ENCODE measurements at regions not wholly inside any gene's neighbourhood (a gene's known extent, or its start where the extent isn't known, plus 50 kb on each side); places are given as distances from the start of the nearest gene placed in this dataset.
"Not testable (repeated sequence)": the region's sequence is repeated elsewhere in the genome, so short reads cannot be mapped to it uniquely, and the experiment has no call there.

DNA sequence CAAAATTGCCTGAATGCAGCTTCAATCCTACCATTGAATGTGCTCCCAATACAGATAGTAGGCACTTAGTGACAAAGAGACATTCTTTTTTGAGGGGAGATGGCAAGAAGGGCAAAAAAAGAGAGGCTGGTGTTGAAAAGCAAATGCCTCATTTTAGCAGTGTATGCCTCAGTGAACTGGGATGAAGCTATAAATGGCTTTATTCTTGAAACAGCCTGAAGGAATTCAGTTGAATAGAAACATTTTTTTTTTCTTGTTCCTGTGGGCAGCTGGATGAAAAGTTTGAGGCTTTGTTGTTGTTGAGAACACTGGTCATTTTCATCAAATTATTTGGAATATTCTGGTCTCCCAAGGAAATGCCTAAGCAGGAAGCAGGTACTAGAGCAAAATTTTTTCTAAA is 228.9 kb downstream of the RNF144A start:
- peak; percentile 51 for DNase-seq (ENCODE audit: low spot score)

DNA sequence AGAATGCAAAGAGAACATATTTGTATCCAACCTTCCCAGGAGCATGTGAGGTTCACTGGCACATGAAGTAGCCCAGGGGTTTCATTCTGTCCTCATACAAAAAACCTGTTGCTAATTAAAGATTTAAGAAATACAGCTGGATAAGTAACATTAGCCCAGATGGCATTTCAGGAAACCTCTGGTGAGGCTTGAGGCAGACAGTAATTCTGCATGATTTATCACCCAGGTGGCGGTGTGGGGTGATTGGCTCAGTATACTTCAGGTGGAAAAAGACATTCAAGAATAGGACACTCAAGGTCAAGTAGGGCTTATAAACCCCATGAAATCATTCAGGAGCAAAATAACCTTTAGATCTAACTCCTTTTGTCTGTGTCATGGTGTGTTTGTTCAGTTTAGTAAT is 237.4 kb downstream of the RNF144A start:
- no peak for DNase-seq (ENCODE audit: low spot score)

DNA sequence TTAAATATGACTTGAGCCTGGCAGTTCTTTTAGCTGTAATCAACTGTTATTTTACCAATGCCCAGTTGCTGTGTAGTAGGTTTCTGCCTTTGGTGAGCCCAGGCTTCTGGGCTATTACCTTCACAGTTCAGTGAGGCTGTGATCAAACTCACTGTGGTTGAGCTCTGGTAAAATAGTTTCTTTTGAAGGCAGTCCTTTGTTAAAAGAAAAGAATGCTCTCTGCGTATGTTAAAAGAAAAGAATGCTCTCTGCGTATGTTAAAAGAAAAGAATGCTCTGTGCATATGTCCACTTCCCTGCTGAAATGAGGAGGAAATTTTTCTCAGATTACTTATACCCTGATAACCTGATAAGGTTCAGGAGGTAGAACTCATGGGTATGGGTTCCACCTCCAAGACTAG is 244.3 kb downstream of the RNF144A start:
- no peak for DNase-seq (ENCODE audit: low spot score)

DNA sequence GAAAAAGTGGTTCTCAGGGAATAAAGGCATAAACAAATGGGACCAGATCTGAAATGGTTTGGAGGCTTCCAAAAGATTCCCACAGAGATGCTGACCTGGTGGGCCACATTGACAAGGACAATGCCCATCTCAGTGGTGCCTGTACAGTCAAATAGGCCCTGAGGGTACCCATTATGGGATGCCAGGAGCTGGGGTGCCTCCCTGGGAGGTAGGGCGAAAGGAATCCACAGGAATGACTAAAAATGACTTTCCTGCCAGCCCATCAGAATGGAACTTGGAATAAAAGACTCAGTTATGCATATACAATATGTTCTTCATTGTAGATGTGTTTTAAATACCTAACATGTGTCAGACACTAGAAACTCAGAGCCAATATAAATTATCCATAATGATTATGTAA is 248.5 kb downstream of the RNF144A start:
- no peak for DNase-seq (ENCODE audit: low spot score)

DNA sequence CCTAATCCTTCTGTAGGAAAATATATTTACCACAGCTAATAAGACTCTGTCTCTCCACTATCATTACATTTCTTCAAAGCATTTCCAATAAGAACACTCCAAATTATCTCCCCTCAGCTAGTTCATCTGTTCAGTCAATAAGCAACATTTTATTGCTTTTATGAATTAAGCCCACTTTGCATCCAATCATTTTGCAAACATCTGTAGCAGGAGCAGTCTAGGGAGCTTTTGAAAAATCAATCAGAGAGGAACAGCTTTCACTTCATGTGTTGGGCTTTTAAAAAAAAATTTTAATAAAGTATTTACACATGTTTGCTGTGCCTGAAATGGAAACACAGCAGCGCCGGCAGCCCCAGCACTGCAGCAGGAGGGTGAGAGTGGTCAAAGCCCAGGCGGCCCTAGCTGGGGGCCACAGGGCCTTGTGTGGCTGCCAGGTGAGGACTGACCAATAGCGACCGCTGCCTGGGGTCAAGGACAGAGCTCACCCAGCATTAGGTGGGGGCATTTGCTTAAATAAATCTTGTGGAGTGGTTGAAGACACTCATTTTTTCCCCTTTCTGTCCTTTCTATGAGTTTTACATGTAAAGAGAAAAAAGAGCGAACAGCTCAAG is 250.7 kb downstream of the RNF144A start:
- DNase-seq (ENCODE audit: low spot score): no peak

DNA sequence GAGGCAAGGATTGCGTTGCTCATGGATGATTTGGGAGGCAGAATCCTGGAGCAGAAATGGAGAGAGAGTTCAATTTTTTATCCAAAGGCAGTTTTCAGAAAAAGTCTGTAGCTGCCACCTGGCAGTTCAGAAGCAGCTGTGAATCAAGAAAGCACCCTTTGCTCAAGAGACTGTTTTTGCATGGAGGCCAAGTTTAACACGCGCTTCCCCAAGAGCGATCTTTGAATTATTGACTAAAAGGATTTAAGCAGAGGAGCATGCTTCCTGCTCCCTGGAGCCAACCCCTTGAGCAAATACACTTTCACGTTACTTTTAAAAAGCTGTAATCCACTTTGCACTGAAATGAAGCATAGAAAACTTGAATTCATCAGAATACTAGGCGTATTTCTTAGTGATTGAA is 252.4 kb downstream of the RNF144A start:
- DNase-seq (ENCODE audit: low spot score): no peak

DNA sequence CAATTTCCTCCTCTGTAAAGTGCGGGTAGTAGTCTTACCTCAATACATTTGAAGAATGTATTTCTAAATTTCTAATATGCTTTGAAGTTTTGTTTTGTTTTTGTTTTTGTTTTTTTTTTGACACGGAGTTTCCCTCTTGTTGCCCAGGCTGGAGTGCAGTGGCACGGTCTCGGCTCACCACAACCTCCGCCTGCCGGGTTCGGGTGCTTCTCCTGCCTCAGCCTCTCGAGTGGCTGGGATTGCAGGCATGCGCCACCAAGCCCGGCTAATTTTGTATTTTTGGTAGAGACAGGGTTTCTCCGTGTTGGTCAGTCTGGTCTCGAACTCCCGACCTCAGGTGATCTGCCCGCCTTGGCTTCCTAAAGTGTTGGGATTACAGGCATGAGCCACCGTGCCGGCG is 261.8 kb downstream of the RNF144A start:
- DNase-seq (ENCODE audit: low spot score): not testable (repeated sequence)

DNA sequence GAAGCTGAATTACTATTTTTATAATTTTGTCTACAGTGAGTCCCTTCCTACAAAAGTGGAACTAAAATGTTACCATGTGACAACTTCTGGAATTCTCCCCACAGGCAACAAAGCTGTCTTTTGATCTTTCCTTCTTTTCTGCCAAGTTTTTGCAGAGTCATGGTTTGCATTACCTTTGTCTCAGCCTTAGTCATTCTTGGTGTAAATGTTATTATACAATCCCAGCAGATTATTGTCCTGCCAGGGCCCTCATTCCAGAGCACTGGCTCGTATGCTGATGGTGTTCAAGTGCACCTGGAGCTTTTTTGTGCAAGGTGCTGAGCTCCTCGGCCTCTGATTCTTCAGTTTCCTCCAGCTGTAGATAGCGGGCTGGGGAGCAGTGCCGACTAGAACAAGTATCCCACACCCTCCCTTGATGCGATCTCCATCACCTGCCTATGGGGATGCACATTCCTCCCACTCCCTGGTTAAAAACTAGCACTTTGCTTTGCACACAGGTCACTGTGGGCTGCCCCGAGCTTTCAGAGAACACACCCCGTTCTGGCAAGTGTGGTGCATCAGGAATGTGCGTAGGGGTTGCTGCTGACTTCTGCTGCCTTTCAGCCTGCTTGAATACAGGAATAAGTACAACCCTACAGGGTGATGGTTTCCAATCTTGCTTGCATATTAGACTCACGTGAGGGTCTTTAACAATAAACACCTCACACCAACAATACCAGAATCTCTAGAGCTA is 263.6 kb downstream of the RNF144A start:
- DNase-seq (ENCODE audit: low spot score): peak; percentile 79

DNA sequence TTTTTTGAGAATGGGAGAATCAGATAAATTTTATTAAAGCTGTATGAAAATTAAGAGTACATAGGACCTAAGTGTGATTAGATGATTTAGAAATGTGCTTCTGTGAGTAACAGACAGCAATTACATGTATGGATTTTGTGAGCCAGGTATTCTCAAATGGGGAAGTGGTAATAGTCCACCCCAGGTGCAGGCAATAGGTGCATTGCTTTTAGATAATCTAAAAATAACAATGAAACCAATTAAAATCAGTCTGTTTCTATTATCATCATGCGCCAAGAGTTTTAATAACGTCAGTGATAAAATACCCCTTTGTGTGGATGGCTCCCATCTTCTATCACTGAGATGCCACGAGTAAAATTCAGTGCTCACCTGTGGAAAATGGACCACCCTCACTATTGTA is 265.3 kb downstream of the RNF144A start:
- DNase-seq (ENCODE audit: low spot score): no peak

DNA sequence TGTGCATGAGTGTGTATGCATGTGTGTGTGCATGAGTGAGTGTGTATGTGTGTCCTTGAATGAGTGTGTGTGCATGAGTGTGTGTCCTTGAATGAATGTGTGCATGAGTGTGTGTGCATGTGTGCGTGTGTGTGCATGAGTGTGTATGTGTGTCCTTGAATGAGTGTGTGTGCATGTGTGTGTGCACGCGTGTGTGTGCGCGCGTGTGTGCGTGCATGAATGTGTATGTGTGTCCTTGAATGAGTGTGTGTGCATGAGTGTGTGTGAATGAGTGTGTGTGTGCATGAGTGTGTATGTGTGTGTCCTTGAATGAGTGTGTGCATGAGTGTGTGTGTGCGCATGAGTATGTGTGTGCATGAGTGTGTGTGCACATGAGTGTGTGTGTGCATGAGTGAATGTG is 271.9 kb downstream of the RNF144A start:
- DNase-seq (ENCODE audit: low spot score): no peak

DNA sequence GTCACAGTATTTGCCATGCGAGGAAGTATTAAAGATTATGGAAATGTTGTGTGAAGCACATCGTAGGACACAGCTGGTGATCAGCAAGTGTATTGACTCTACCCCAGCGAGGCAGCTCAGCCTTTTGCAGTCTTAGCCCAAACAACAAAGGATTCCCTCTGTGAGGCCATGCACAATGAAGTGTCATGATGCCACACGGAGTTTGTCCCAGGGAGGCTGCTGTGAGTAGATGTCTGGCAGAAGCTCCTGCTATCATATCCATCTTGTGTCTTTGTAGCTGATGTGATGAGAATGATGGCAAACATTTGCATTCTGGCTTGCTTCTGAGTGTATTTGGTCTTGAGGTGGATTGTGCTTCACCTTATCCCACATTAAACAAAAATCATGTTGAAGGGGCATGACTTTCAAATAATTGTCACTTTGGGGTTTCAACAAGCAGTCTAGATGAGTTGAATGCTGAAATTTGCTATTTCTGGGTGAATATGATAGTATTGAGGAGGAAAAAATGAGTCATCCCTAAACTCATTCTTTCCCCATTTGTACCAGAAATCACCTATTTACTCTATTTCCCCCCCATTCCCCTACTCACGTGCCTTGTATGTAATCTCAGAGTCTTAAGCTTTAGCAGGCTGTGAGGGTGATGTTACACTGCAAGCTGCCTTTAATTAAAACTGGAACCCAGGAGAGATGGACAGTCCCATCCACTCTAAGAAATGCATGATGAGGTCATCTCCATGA is 273.5 kb downstream of the RNF144A start:
- no peak for DNase-seq (ENCODE audit: low spot score)

DNA sequence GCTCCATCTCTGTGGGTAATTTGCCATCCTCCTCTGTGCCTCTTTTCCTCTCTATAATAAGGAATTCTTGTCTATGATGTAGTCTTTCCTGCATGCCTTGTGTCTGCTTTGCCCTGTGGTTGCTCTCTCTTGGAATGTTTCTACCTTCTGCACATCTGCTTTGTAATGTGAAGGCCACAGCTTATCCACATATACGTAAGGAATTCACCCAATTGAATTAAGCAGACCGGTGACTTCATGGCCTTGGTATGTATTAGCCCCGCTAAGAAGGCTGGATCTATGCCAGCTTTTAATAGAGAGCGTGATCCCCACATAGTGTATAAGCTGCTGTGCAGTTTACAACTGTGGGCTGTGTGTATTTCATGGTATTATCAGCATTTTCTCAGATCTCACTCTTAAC is 274.7 kb downstream of the RNF144A start:
- peak; percentile 49 for DNase-seq (ENCODE audit: low spot score)

DNA sequence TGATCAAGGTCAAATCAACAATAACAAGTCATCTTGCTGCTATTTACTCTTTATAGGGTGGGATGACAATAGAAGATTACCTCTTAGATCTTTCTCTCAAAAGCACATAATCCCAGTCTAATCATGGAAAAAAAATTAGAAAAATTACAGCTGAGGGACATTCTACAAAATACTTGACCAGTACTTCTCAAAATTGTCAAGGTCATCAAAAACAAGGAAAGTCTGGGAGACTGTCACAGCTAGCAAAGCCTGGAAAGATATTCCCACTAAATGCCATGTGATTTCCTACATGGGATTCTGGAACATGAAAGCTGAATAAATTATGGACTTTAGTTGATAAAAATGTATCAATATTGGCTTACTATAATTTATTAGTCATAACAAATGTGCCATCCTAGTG is 276.2 kb downstream of the RNF144A start:
- no peak for DNase-seq (ENCODE audit: low spot score)

DNA sequence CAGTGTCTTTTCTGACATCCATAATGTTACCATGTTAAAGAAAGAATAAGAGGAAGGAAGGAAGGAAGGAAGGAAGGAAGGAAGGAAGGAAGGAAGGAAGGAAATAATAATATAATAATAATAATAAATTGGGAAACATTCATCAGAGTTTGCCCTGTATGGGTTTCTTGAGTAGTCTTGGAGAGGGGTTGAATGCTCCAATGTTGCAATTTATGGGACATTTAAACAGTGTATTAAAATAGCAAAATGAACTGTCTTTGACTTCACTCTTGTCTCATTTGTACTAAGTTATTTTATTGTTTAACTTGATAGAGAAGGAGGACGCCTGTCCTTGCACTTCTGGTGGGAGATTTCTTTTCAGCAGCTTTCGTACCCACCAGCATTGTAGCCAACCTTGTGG is 277.7 kb downstream of the RNF144A start:
- DNase-seq (ENCODE audit: low spot score): no peak

DNA sequence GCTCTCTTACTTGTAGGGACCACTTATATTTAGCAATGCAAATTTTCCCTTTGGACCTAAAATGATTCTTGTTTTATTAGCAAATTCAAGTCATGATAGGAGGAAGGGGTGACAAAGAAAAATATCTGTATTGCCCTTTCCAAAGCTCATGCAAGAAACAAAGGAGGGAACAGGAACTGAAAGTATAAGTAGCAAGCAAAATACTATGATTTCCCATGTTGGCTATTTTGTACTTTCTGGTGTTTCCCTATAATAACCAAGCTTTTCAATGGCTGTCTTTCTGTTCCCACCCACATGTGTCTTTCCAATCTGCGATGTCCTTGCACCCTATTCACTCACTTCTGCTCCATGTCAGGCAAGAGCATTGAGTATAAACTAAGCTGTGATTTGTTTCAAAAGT is 279.7 kb downstream of the RNF144A start:
- DNase-seq (ENCODE audit: low spot score): no peak

DNA sequence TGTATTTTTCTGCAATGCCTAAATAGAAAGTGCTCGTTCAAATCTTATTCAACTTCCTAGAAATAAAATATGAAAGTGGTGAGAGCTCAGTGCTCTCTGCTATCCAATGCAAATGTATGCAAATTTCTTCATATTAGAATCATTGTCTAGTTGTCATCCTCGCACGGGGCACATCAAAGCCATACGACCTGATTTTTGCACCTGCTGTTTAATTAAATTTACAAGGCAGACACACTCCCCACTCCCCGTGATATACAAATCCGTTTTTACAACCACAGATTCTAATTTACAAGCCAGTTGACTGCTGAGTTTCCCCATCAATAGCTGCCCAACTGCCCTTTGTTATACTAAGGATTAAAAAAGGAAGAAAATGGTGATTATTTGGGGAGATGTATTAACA is 284.6 kb downstream of the RNF144A start:
- DNase-seq (ENCODE audit: low spot score): no peak

DNA sequence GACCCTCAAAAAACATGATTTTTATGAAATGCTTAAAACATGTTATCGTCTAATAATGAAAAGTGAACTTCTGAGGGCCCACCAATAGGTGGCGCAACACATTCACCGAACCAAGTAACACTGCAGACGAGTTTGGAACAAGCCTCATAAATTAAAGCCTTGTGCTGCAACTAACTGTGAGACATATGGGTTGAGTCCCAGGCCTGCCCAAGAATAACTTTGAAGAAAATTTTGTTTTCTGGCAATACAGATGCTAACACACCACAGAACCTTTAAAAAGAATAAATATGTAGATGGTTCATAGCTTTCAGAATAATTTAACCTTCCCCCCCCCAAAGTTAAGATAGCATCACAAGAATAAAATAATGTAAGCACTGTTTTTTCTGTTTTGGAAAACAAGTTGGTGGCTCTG is 285.9 kb downstream of the RNF144A start:
- DNase-seq (ENCODE audit: low spot score): peak; percentile 65

DNA sequence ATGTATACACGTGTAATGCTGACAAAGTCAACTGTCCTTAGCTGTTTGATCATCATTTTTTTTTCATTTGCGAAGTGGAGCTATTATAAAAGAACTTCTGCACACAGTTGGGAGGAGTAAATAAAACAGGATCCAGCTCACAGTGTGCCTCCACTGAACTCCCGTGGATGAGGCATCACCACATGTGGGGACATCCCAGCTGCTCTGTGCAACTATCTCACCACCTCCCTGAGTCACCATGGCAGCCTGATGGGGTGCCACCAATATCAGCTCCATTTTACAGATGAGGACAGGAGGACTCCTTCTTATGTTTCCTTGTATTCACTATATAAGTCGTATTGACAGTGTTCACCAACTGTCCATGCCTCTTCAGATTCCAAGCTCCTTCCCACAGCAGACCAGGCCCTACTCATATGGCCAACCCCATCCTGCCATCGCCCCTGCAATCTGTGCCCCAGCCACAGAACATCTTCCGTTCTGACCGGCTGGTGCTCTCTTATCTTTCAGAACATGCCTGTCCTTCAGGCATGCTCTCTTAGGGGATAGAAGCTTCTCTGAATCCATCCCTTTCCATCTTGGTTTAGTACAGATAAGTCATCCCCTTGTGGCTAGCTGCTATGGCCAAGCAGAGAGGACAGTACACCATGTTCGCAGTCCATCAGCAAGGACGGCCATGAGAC is 288.1 kb downstream of the RNF144A start:
- no peak for DNase-seq (ENCODE audit: low spot score)

DNA sequence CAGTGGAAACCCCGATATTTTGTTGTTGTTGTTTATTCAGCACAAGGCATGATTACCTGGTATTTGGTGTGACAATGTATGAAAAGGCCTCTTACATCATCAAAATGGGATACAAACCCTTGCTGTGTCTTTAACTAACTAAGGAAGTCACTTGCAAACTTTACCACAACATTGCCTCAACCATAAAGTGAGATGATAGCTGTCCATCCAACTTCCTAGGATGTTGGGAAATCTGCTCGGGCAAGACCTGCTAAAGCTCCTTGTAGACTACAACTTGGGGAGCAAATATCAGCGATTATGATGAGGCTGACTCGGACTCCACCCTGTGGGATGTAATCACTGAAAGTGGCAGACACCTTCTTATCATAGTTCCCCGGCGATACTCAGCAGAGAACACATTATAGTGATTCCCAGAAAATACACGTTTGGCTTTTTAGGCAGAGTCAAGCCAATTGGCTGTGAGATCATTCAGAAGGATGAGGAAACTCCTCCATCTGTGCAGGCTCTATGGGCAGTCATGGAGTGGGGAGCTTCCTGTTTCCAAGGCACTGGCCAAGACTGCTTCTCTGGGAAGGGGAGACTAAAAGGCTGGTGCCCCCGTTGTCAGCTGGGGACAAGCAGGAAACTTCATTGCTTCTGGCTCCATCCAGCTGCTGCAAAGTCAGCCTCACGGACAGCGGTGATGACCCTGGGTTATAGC is 289.0 kb downstream of the RNF144A start:
- DNase-seq (ENCODE audit: low spot score): no peak

DNA sequence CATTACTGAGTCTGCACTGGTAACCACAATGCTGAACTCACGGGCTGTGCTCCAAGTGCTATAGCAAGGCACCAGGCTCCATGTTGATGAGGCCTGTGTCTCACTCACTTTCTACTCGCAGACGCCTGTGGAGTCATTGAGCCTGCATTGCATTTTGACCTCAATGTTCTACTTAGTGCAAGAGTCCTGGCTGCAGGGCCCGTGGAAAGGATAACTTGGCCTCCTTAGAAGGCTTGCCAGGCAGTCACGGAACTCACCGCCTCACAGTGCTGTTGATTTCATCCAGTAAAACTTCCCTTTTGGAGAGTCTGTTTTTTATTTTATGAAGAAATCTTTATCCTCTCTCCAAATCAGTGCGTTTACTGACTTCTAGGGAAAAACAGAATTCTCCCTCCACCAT is 290.4 kb downstream of the RNF144A start:
- DNase-seq (ENCODE audit: low spot score): no peak

DNA sequence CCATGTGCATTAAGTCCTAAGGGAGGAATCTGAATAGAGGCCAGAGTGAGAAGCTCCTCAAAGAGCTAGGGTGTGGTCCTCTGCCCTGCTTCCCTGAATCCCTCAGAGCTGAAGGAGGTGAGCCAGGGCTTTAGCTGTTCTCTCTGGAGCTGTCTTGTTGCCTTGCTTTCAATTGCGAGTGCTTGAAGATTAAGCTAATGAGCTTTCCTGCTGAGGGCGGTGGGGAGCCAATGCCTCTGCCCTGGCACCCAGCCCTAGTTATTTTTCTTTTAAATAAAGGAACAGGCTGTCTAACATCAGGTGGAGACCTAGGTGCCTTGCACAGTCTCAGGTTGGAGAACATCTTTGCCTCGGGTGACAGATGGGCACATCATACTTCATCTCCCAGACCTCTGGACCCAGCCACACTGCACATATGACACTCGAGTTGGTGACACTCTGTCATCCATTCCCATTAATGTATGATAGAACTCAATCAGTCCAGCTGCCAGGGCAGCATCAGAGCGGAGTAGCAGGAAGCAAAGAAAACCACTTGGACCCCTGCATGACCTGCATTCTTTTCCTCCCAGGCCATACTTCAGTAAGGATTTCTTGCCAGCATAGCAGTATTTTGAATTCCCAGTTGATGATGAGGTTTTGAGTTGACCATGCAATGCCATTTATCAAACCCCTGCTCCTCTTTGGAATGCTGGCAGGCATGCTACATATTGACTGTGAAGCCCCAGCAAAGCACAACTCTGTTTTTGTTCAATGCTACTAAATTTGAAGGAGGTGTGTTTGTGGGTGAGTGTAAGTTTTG is 292.7 kb downstream of the RNF144A start:
- no peak for DNase-seq (ENCODE audit: low spot score)

Measured in COLO829 (cell line).